Esophagus squamous epithelium (tissue), 4 donors: ENCODE measurements at regions not wholly inside any gene's neighbourhood (a gene's known extent, or its start where the extent isn't known, plus 50 kb on each side); places are given as distances from the start of the nearest gene placed in this dataset.

Experiments
- CTCF ChIP-seq, 6 experiments: fragments of 450-650 bp in 4 of 6; fragments of 200-600 bp in 2 of 6; sonication (generic) in 2 of 6; IDR thresholded peaks; one replicate each; pipeline ENCODE4 v1.5.1; 2016 to 2019; ENCODE audit warnings: antibody characterized with exemption in 6 of 6, mild to moderate bottlenecking in 4 of 6, moderate library complexity in 4 of 6
- POLR2A ChIP-seq, 4 donors: fragments of 450-650 bp; IDR thresholded peaks; one replicate each; pipeline ENCODE4 v1.6.1; 2017; ENCODE audit warnings: antibody characterized with exemption in 4 of 4, mild to moderate bottlenecking in 4 of 4, moderate library complexity in 3 of 4

GRCh38 chr9:88936132-88936531 lies 55.1 kb upstream of the S1PR3 start:
- TF ChIP-seq CTCF (IDR thresholded peaks at IDR 0.05) (no peak), POLR2A (IDR thresholded peaks at IDR 0.05) (no peak)
